Renal pelvis (tissue), 1 donor: ENCODE measurements at regions not wholly inside any gene's neighbourhood (a gene's known extent, or its start where the extent isn't known, plus 50 kb on each side); places are given as distances from the start of the nearest gene placed in this dataset.

Experiments
- DNase-seq: peaks from one replicate; pipeline ENCODE4 v3.0.0-alpha.2; 2013

- no peak for DNase-seq
Measured at GRCh38 chr6:40796260-40797221, 209.4 kb upstream of the LRFN2 start.

- no peak for DNase-seq
Measured at GRCh38 chr6:40794586-40794985, 207.4 kb upstream of the LRFN2 start.

GRCh38 chr6:40792183-40792582 is 205.0 kb upstream of the LRFN2 start:
- DNase-seq: no peak

- DNase-seq: no peak
Measured at GRCh38 chr6:40791004-40791403, 203.8 kb upstream of the LRFN2 start.

- no peak for DNase-seq
Measured at GRCh38 chr6:40788661-40789655, 201.8 kb upstream of the LRFN2 start.

GRCh38 chr6:40782355-40782754 is 195.2 kb upstream of the LRFN2 start:
- DNase-seq: no peak

- DNase-seq: no peak
Measured at GRCh38 chr6:40780637-40781036, 193.5 kb upstream of the LRFN2 start.

GRCh38 chr6:40779409-40779808 is 192.2 kb upstream of the LRFN2 start:
- DNase-seq: no peak

GRCh38 chr6:40778918-40779317 is 191.8 kb upstream of the LRFN2 start:
- no peak for DNase-seq

GRCh38 chr6:40778196-40778595 is 191.0 kb upstream of the LRFN2 start:
- no peak for DNase-seq

- DNase-seq: no peak
Measured at GRCh38 chr6:40774932-40775331, 187.8 kb upstream of the LRFN2 start.

GRCh38 chr6:40770794-40771193 is 183.6 kb upstream of the LRFN2 start:
- no peak for DNase-seq

- DNase-seq: no peak
Measured at GRCh38 chr6:40764726-40765125, 177.6 kb upstream of the LRFN2 start.

GRCh38 chr6:40762981-40763380 is 175.8 kb upstream of the LRFN2 start:
- DNase-seq: no peak

GRCh38 chr6:40760887-40761286 is 173.7 kb upstream of the LRFN2 start:
- DNase-seq: no peak

GRCh38 chr6:40759838-40760237 is 172.7 kb upstream of the LRFN2 start:
- DNase-seq: no peak

- DNase-seq: no peak
Measured at GRCh38 chr6:40759264-40759663, 172.1 kb upstream of the LRFN2 start.

GRCh38 chr6:40755749-40756452 is 168.7 kb upstream of the LRFN2 start:
- no peak for DNase-seq

- no peak for DNase-seq
Measured at GRCh38 chr6:40755046-40755681, 168.0 kb upstream of the LRFN2 start.

- no peak for DNase-seq
Measured at GRCh38 chr6:40754461-40755045, 167.4 kb upstream of the LRFN2 start.
